ENCODE measurements at regions not wholly inside any gene's neighbourhood (a gene's known extent, or its start where the extent isn't known, plus 50 kb on each side); places are given as distances from the start of the nearest gene placed in this dataset.

GRCh38 chr10:85145966-85146365 lies 817.6 kb downstream of the CCSER2 start:
- Mint-ChIP-seq H3K4me1 (no peaks in the 10 kb centered on the region), H3K36me3 (no peaks in the 10 kb centered on the region), H3K27me3 (no peaks in the 10 kb centered on the region), H3K4me3 (no peak overlapping the region), H3K27ac (no peak overlapping the region), H3K9me3 (peaks cover 5% of the 10 kb centered on the region)
- ATAC-seq: no peak

DNA sequence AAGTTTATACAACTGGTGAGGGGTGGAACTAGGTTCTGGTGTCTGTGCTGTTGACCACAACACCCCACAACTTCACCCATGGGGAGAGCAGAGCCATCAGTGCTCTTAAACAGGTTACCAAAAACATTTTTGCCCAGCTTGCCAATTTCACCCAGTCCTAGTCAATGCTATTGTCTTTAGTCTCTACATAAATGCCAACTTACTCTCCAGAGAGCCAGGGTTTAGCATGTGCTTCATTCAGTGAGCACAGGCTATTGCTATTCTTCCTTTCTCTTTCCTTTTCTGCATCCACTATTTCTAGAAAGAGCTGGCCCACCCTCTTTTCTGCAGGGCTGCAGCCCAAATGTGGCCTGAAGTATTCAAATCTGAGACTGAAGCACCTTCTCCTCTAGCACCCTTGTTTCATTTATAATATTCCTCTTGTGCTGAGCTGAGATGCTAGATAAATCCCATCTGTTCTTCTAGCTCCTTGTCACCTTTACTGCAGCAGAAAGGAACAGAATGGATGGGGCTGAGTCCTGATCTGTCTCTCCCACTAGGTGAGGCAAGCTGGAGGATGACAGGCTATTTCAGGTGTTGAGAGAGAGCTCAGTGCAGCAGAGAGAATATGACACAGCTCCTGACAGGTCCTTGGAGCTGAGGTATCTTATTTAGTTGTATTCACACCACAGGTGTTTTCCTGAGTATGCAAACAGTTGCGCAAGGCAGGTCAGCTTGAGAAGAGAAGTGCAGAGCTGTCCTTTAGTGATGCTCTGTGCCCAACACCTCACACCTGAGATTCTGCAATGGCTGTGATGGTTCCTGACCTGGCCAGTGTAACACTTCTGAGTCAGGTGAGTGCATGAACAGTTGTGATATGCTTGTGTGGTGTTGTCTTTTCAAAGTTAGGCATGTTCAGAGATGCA lies 819.2 kb downstream of the CCSER2 start:
- Mint-ChIP-seq H3K27me3 (no peaks in the 10 kb centered on the region), H3K4me1 (no peaks in the 10 kb centered on the region), H3K27ac (no peak overlapping the region)

DNA sequence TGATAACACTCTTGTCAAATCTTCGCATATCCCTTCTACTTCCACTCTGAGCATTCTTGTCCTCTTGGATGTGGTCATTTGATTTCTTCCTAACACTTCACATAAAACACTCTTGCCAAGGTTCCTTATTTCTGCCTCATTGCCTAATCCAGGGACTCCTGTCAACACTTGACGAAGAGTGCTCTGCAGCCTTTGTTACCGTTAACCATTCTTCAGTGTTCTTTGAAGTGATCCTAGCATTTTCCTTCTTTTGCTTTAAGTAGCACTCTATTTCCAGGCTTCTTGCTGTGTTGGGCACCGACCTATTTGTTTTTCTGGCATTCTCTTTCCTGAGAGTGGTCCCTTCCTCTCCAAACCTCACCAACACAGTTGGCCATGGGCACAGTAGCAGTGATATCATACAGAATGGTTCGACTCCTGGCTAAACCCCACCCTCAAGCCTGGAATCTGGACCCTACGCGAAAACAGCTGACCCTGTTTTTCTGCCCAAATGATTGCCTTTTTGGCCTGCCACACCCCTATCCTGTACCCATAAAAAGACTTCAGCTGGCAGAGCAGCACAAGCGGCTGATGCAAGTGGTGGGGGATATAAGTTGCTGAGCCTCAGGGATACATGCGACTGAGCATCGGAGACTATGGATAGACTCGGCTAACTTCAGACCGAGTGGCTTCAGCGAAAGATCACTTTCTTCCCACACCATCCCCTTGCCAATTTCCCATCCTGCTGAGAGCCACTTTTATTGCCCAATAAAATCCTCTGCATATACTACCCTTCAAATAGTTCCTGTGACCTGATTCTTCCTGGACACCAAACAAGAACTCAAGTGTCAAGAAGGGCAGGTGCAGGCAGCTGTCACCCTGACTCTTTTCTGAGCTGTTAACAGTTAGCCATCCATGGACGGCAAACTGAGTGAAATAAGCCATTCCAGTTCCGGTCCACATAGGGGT lies 820.6 kb downstream of the CCSER2 start:
- no peak for ATAC-seq
- no peak overlapping the region for H3K27ac Mint-ChIP-seq

More for the DNA sequence above, 819.2 kb downstream of the CCSER2 start:
- peak; percentile 39 for ATAC-seq
- H3K36me3 Mint-ChIP-seq: no peaks in the 10 kb centered on the region
- H3K9me3 Mint-ChIP-seq: peaks cover 5% of the 10 kb centered on the region
- H3K4me3 Mint-ChIP-seq: no peak overlapping the region

GRCh38 chr10:85149766-85150165 lies 821.4 kb downstream of the CCSER2 start:
- Mint-ChIP-seq H3K27me3 (no peaks in the 10 kb centered on the region), H3K4me3 (no peak overlapping the region), H3K9me3 (peaks cover 2% of the 10 kb centered on the region), H3K27ac (no peak overlapping the region), H3K36me3 (no peaks in the 10 kb centered on the region), H3K4me1 (no peaks in the 10 kb centered on the region)
- no peak for ATAC-seq

More for the DNA sequence above, 820.6 kb downstream of the CCSER2 start:
- no peaks in the 10 kb centered on the region for H3K36me3 Mint-ChIP-seq
- no peak overlapping the region for H3K4me3 Mint-ChIP-seq
- H3K27me3 Mint-ChIP-seq: no peaks in the 10 kb centered on the region
- H3K4me1 Mint-ChIP-seq: no peaks in the 10 kb centered on the region
- peaks cover 5% of the 10 kb centered on the region for H3K9me3 Mint-ChIP-seq

- H3K9me3 Mint-ChIP-seq: no peaks in the 10 kb centered on the region
- H3K36me3 Mint-ChIP-seq: no peaks in the 10 kb centered on the region
- no peak overlapping the region for H3K4me3 Mint-ChIP-seq
- ATAC-seq: no peak
- no peak overlapping the region for H3K27ac Mint-ChIP-seq
- no peaks in the 10 kb centered on the region for H3K4me1 Mint-ChIP-seq
- no peaks in the 10 kb centered on the region for H3K27me3 Mint-ChIP-seq
Observed at GRCh38 chr10:85151506-85151905, 823.1 kb downstream of the CCSER2 start.

DNA sequence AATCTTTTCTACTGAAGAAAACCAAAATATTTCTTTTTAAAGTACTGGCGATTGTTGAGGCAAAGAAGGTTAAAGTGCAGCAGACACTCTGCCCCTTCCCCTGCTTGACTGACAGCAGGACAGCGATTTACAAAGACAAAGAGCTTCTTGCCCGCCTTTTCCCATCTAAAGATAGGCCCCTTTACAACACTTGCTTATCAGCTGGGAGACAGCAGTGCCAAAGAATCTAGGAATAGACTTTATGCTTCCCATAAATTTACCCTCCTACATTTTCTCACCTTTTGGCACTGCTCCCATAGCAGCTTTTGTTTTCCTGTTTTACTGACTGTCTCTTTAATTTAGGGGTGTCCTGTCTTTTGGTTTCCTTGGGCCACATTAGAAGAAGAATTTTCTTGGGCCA lies 824.1 kb downstream of the CCSER2 start:
- H3K4me3 Mint-ChIP-seq: no peak overlapping the region
- H3K36me3 Mint-ChIP-seq: no peaks in the 10 kb centered on the region
- no peaks in the 10 kb centered on the region for H3K27me3 Mint-ChIP-seq
- H3K9me3 Mint-ChIP-seq: no peaks in the 10 kb centered on the region
- H3K4me1 Mint-ChIP-seq: no peaks in the 10 kb centered on the region
- ATAC-seq: no peak
- no peak overlapping the region for H3K27ac Mint-ChIP-seq

GRCh38 chr10:85152911-85153310 lies 824.5 kb downstream of the CCSER2 start:
- Mint-ChIP-seq H3K9me3 (no peaks in the 10 kb centered on the region), H3K4me3 (no peak overlapping the region), H3K36me3 (no peaks in the 10 kb centered on the region), H3K27ac (no peak overlapping the region), H3K27me3 (no peaks in the 10 kb centered on the region), H3K4me1 (no peaks in the 10 kb centered on the region)
- no peak for ATAC-seq

GRCh38 chr10:85157206-85157605 lies 828.8 kb downstream of the CCSER2 start:
- Mint-ChIP-seq H3K4me3 (no peak overlapping the region), H3K27me3 (no peaks in the 10 kb centered on the region), H3K27ac (no peak overlapping the region), H3K36me3 (no peaks in the 10 kb centered on the region), H3K9me3 (no peaks in the 10 kb centered on the region), H3K4me1 (no peaks in the 10 kb centered on the region)
- no peak for ATAC-seq

DNA sequence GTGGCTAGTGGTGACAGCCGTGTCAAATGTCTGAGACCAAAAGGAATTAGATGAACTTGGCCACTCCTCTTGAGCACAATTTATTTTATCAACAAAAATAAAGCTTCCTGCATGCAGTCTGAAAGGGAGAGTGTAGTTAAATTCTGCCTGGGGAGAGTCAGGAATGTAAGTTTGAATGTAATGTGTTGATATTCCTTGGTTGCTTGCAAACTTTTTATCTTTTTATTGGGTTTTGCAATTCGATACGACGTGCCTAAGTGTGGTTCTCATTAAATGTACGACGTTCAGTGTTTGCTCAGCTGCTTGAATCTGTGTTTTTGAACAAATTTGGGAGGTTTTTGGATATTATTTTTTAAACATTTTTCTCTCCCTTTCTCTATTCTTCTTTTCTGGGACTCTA lies 839.9 kb downstream of the CCSER2 start:
- H3K9me3 Mint-ChIP-seq: no peaks in the 10 kb centered on the region
- no peak overlapping the region for H3K27ac Mint-ChIP-seq
- no peak overlapping the region for H3K4me3 Mint-ChIP-seq
- H3K4me1 Mint-ChIP-seq: no peaks in the 10 kb centered on the region
- no peaks in the 10 kb centered on the region for H3K36me3 Mint-ChIP-seq
- no peak for ATAC-seq
- H3K27me3 Mint-ChIP-seq: no peaks in the 10 kb centered on the region

GRCh38 chr10:85170026-85170425 lies 841.6 kb downstream of the CCSER2 start:
- no peak overlapping the region for H3K27ac Mint-ChIP-seq
- no peak overlapping the region for H3K4me3 Mint-ChIP-seq
- H3K9me3 Mint-ChIP-seq: no peaks in the 10 kb centered on the region
- no peaks in the 10 kb centered on the region for H3K36me3 Mint-ChIP-seq
- ATAC-seq: no peak
- no peaks in the 10 kb centered on the region for H3K4me1 Mint-ChIP-seq
- H3K27me3 Mint-ChIP-seq: no peaks in the 10 kb centered on the region

DNA sequence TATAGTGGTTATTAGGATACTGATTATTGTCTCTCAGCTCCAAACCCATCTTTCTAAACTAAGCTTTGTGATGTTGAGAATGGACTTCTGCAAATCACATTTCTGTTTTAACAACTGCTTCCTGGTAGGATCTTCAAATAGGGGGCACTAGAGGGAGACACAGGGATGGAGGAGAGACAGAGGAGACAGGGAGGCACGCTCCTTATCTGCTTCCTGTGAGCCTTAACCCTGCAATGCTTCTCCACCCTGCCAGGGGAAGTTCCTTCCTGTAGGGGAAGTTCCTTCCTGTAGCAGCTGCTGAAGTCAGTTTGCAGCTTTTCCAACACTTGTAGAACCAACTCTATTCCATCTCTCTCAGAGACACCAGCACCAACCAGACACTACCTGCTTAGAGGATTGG lies 847.2 kb downstream of the CCSER2 start:
- no peak overlapping the region for H3K27ac Mint-ChIP-seq
- H3K9me3 Mint-ChIP-seq: peaks cover 2% of the 10 kb centered on the region
- no peaks in the 10 kb centered on the region for H3K4me1 Mint-ChIP-seq
- no peak for ATAC-seq
- no peaks in the 10 kb centered on the region for H3K36me3 Mint-ChIP-seq
- H3K4me3 Mint-ChIP-seq: no peak overlapping the region
- H3K27me3 Mint-ChIP-seq: no peaks in the 10 kb centered on the region

GRCh38 chr10:85177767-85178166 lies 849.4 kb downstream of the CCSER2 start:
- Mint-ChIP-seq H3K27me3 (no peaks in the 10 kb centered on the region), H3K9me3 (peaks cover 2% of the 10 kb centered on the region), H3K27ac (no peak overlapping the region), H3K4me1 (no peaks in the 10 kb centered on the region), H3K36me3 (no peaks in the 10 kb centered on the region), H3K4me3 (no peak overlapping the region)
- no peak for ATAC-seq

- Mint-ChIP-seq H3K4me1 (peaks cover 6% of the 10 kb centered on the region), H3K27me3 (no peaks in the 10 kb centered on the region), H3K4me3 (no peak overlapping the region), H3K27ac (no peak overlapping the region), H3K36me3 (no peaks in the 10 kb centered on the region), H3K9me3 (peaks cover 6% of the 10 kb centered on the region)
- ATAC-seq: no peak
Observed at GRCh38 chr10:85187047-85187446, 858.7 kb downstream of the CCSER2 start.

DNA sequence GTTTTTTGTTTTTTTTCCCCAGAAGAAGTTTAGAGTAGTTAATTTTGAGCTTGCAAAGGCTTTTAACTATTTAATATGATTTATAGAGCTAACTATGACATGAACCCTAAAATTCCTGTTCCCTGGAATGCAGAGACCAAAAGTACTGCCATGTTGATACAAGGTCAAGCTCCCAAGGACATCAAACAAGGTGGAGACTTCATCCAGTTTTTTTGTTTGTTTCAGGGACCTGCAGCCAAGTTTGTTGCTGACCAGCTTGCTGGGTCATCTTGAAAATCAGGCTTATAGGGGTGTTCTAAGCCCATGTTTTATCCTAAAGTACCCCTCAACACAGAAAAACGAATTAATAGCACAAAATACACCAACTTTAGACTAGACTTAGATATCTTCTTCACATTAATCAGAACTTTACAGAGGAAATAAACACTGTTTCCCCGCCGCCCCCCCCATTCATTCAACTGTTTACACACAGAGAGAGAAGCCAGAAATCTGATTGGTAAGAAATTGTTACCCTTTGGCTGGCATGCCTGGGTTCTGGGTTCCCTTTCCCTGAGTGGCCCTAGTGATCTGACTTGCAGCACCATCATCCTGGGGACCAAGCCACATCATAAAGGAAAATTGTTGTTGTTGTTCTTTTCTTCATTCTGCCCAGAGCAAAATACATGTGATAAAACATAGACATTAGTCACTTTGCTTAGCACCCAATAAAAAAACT lies 860.5 kb downstream of the CCSER2 start:
- H3K36me3 Mint-ChIP-seq: no peaks in the 10 kb centered on the region
- H3K27ac Mint-ChIP-seq: no peak overlapping the region
- H3K27me3 Mint-ChIP-seq: no peaks in the 10 kb centered on the region
- peaks cover 5% of the 10 kb centered on the region for H3K9me3 Mint-ChIP-seq
- H3K4me3 Mint-ChIP-seq: no peak overlapping the region
- peaks cover 4% of the 10 kb centered on the region for H3K4me1 Mint-ChIP-seq
- no peak for ATAC-seq

GRCh38 chr10:85193796-85194195 lies 865.4 kb downstream of the CCSER2 start:
- no peaks in the 10 kb centered on the region for H3K4me1 Mint-ChIP-seq
- no peak overlapping the region for H3K27ac Mint-ChIP-seq
- H3K4me3 Mint-ChIP-seq: no peak overlapping the region
- H3K27me3 Mint-ChIP-seq: no peaks in the 10 kb centered on the region
- no peaks in the 10 kb centered on the region for H3K36me3 Mint-ChIP-seq
- no peak for ATAC-seq
- peaks cover 3% of the 10 kb centered on the region for H3K9me3 Mint-ChIP-seq

All from stimulated activated memory B cell treated with anti-CD40 and anti-IgM and Interleukin-4, amounts not matched to agents 10 μg/mL and 1 μg/mL and 100 μg/mL, for 72 hours (primary cell).